ENCODE measurements at regions not wholly inside any gene's neighbourhood (a gene's known extent, or its start where the extent isn't known, plus 50 kb on each side); places are given as distances from the start of the nearest gene placed in this dataset.

- H3K4me1 Mint-ChIP-seq = no peaks in the 10 kb centered on the region
- Histone ChIP-seq H3K9me3 (ENCODE audit: control insufficient read depth in 2 of 3, low read length in 3 of 3) (no peaks in the 10 kb centered on the region), H3K4me3 (ENCODE audit: low read length) (no peak overlapping the region), H3K27ac (ENCODE audit: low read depth, low read length) (no peak overlapping the region), H3K4me1 (ENCODE audit: control insufficient read depth in 2 of 2, insufficient read depth in 2 of 2, low read length in 2 of 2) (no peaks in the 10 kb centered on the region), H3K27me3 (ENCODE audit: control insufficient read depth in 2 of 2, insufficient read depth in 2 of 2, low read length in 2 of 2) (no peaks in the 10 kb centered on the region), H3K36me3 (ENCODE audit: control insufficient read depth in 2 of 3, insufficient read depth in 3 of 3, low read length in 3 of 3) (no peaks in the 10 kb centered on the region)
- intact Hi-C loops (cut with micrococcal nuclease) = no loop called here
- POLR2A ChIA-PET = no interaction called here
- CTCF ChIA-PET = interaction anchor here (0.7 kb wide), 1 partner anchor 39 kb away, joined by 3 read pairs; no protein-coding TSS in a partner anchor
- H3K27me3 Mint-ChIP-seq = peaks cover 0 to 20% (median 6%) of the 10 kb centered on the region in 5 donors
- DNase-seq = no peak
- no peak for ATAC-seq
- H3K36me3 Mint-ChIP-seq = no peaks in the 10 kb centered on the region
- H3K4me3 Mint-ChIP-seq = no peak overlapping the region
- H3K27ac Mint-ChIP-seq = no peak overlapping the region
- H3K9me3 Mint-ChIP-seq = peaks cover 0 to 7% (median 0%) of the 10 kb centered on the region in 11 donors
Observed at GRCh38 chr15:39333393-39333792, 247.5 kb upstream of the THBS1 start.

GRCh38 chr15:39333896-39334295 lies 247.0 kb upstream of the THBS1 start:
- Mint-ChIP-seq H3K4me3 (no peak overlapping the region), H3K36me3 (no peaks in the 10 kb centered on the region), H3K9me3 (peaks cover 0 to 7% (median 0%) of the 10 kb centered on the region in 11 donors), H3K4me1 (no peaks in the 10 kb centered on the region), H3K27me3 (peaks cover 0 to 21% (median 6%) of the 10 kb centered on the region in 5 donors), H3K27ac (no peak overlapping the region)
- Histone ChIP-seq H3K27ac (ENCODE audit: low read depth, low read length) (no peak overlapping the region), H3K4me1 (ENCODE audit: control insufficient read depth in 2 of 2, insufficient read depth in 2 of 2, low read length in 2 of 2) (no peaks in the 10 kb centered on the region), H3K4me3 (ENCODE audit: low read length) (no peak overlapping the region), H3K27me3 (ENCODE audit: control insufficient read depth in 2 of 2, insufficient read depth in 2 of 2, low read length in 2 of 2) (no peaks in the 10 kb centered on the region), H3K9me3 (ENCODE audit: control insufficient read depth in 2 of 3, low read length in 3 of 3) (no peaks in the 10 kb centered on the region), H3K36me3 (ENCODE audit: control insufficient read depth in 2 of 3, insufficient read depth in 3 of 3, low read length in 3 of 3) (no peaks in the 10 kb centered on the region)
- DNase-seq (no peak), ATAC-seq (no peak)
- CTCF ChIA-PET = no interaction called here
- intact Hi-C loops (cut with micrococcal nuclease) = no loop called here
- POLR2A ChIA-PET = no interaction called here

GRCh38 chr15:39336926-39337325 lies 244.0 kb upstream of the THBS1 start:
- ChIA-PET POLR2A (no interaction called here), CTCF (no interaction called here)
- Histone ChIP-seq H3K4me3 (ENCODE audit: low read length) (no peak overlapping the region), H3K9me3 (ENCODE audit: control insufficient read depth in 2 of 3, low read length in 3 of 3) (no peaks in the 10 kb centered on the region), H3K27ac (ENCODE audit: low read depth, low read length) (no peak overlapping the region), H3K27me3 (ENCODE audit: control insufficient read depth in 2 of 2, insufficient read depth in 2 of 2, low read length in 2 of 2) (no peaks in the 10 kb centered on the region), H3K4me1 (ENCODE audit: control insufficient read depth in 2 of 2, insufficient read depth in 2 of 2, low read length in 2 of 2) (no peaks in the 10 kb centered on the region), H3K36me3 (ENCODE audit: control insufficient read depth in 2 of 3, insufficient read depth in 3 of 3, low read length in 3 of 3) (no peaks in the 10 kb centered on the region)
- Mint-ChIP-seq H3K4me1 (no peaks in the 10 kb centered on the region), H3K36me3 (no peaks in the 10 kb centered on the region), H3K27me3 (peaks cover 0 to 28% (median 6%) of the 10 kb centered on the region in 5 donors), H3K27ac (no peak overlapping the region), H3K4me3 (no peak overlapping the region), H3K9me3 (peaks cover 0 to 4% (median 0%) of the 10 kb centered on the region in 11 donors)
- DNase-seq = no peak
- no peak for ATAC-seq
- intact Hi-C loops (cut with micrococcal nuclease) = no loop called here

GRCh38 chr15:39338251-39338650 lies 242.6 kb upstream of the THBS1 start:
- Histone ChIP-seq H3K4me3 (ENCODE audit: low read length) (no peak overlapping the region), H3K36me3 (ENCODE audit: control insufficient read depth in 2 of 3, insufficient read depth in 3 of 3, low read length in 3 of 3) (no peaks in the 10 kb centered on the region), H3K27ac (ENCODE audit: low read depth, low read length) (no peak overlapping the region), H3K9me3 (ENCODE audit: control insufficient read depth in 2 of 3, low read length in 3 of 3) (no peaks in the 10 kb centered on the region), H3K27me3 (ENCODE audit: control insufficient read depth in 2 of 2, insufficient read depth in 2 of 2, low read length in 2 of 2) (no peaks in the 10 kb centered on the region), H3K4me1 (ENCODE audit: control insufficient read depth in 2 of 2, insufficient read depth in 2 of 2, low read length in 2 of 2) (no peaks in the 10 kb centered on the region)
- Mint-ChIP-seq H3K27ac (no peak overlapping the region), H3K9me3 (peaks cover 0 to 14% (median 4%) of the 10 kb centered on the region in 11 donors), H3K4me1 (no peaks in the 10 kb centered on the region), H3K36me3 (no peaks in the 10 kb centered on the region), H3K27me3 (peaks cover 3 to 23% (median 9%) of the 10 kb centered on the region in 5 donors), H3K4me3 (no peak overlapping the region)
- CTCF ChIA-PET = no interaction called here
- POLR2A ChIA-PET = no interaction called here
- intact Hi-C loops (cut with micrococcal nuclease) = no loop called here
- ATAC-seq (no peak), DNase-seq (no peak)

- intact Hi-C loops (cut with micrococcal nuclease) = no loop called here
Observed at GRCh38 chr15:39340903-39341645, 239.8 kb upstream of the THBS1 start.

DNA sequence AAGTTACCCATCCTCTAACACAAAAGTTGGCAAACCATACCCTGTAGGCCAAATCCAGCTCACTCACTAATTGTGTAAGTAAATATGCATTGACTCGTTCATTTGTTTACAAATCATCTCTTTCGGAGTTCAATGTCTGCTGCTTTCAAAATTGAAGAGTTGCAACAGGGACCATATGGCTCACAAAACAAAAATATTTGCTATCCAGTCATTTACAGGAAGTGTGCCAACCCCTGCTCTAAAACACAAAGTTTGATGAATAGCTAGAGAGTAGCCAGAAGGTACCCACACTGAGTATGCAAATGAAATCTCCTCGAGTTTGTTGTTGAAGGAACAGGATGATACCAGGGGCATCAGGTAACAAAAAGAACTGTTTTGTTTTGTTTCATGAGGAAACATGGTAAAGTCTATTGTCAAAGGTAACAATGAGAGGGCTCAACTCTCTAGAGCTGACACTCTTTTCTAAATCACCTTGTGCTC lies 236.2 kb upstream of the THBS1 start:
- Histone ChIP-seq H3K4me3 (ENCODE audit: low read length) (no peak overlapping the region), H3K4me1 (ENCODE audit: control insufficient read depth in 2 of 2, insufficient read depth in 2 of 2, low read length in 2 of 2) (no peaks in the 10 kb centered on the region), H3K36me3 (ENCODE audit: control insufficient read depth in 2 of 3, insufficient read depth in 3 of 3, low read length in 3 of 3) (no peaks in the 10 kb centered on the region), H3K27me3 (ENCODE audit: control insufficient read depth in 2 of 2, insufficient read depth in 2 of 2, low read length in 2 of 2) (no peaks in the 10 kb centered on the region), H3K9me3 (ENCODE audit: control insufficient read depth in 2 of 3, low read length in 3 of 3) (no peaks in the 10 kb centered on the region), H3K27ac (ENCODE audit: low read depth, low read length) (no peak overlapping the region)
- CTCF ChIA-PET = no interaction called here
- peaks cover 0 to 15% (median 4%) of the 10 kb centered on the region in 11 donors for H3K9me3 Mint-ChIP-seq
- H3K27me3 Mint-ChIP-seq = peaks cover 0 to 12% (median 5%) of the 10 kb centered on the region in 5 donors
- DNase-seq (no peak), ATAC-seq (no peak)
- no peak overlapping the region for H3K4me3 Mint-ChIP-seq
- POLR2A ChIA-PET = no interaction called here
- intact Hi-C loops (cut with micrococcal nuclease) = no loop called here
- no peaks in the 10 kb centered on the region for H3K4me1 Mint-ChIP-seq
- H3K27ac Mint-ChIP-seq = no peak overlapping the region
- H3K36me3 Mint-ChIP-seq = no peaks in the 10 kb centered on the region

More at GRCh38 chr15:39340903-39341645, 239.8 kb upstream of the THBS1 start:
- H3K27me3 ChIP-seq (ENCODE audit: control insufficient read depth in 2 of 2, insufficient read depth in 2 of 2, low read length in 2 of 2) = no peaks in the 10 kb centered on the region
- no peaks in the 10 kb centered on the region for H3K36me3 Mint-ChIP-seq
- no peak for ATAC-seq
- no peaks in the 10 kb centered on the region for H3K9me3 ChIP-seq (ENCODE audit: control insufficient read depth in 2 of 3, low read length in 3 of 3)
- no peak overlapping the region for H3K4me3 ChIP-seq (ENCODE audit: low read length)
- H3K36me3 ChIP-seq (ENCODE audit: control insufficient read depth in 2 of 3, insufficient read depth in 3 of 3, low read length in 3 of 3) = no peaks in the 10 kb centered on the region
- no peak overlapping the region for H3K27ac Mint-ChIP-seq
- POLR2A ChIA-PET = no interaction called here
- H3K27ac ChIP-seq (ENCODE audit: low read depth, low read length) = no peak overlapping the region
- no peak for DNase-seq
- H3K4me3 Mint-ChIP-seq = no peak overlapping the region
- no peaks in the 10 kb centered on the region for H3K4me1 Mint-ChIP-seq
- CTCF ChIA-PET = no interaction called here
- peaks cover 4 to 23% (median 11%) of the 10 kb centered on the region in 5 donors for H3K27me3 Mint-ChIP-seq
- peaks cover 0 to 15% (median 4%) of the 10 kb centered on the region in 11 donors for H3K9me3 Mint-ChIP-seq
- no peaks in the 10 kb centered on the region for H3K4me1 ChIP-seq (ENCODE audit: control insufficient read depth in 2 of 2, insufficient read depth in 2 of 2, low read length in 2 of 2)

- H3K27me3 ChIP-seq (ENCODE audit: control insufficient read depth in 2 of 2, insufficient read depth in 2 of 2, low read length in 2 of 2) = no peaks in the 10 kb centered on the region
- Mint-ChIP-seq H3K4me3 (no peak overlapping the region), H3K4me1 (no peaks in the 10 kb centered on the region), H3K27me3 (peaks cover 0 to 12% (median 5%) of the 10 kb centered on the region in 5 donors), H3K36me3 (no peaks in the 10 kb centered on the region), H3K9me3 (peaks cover 0 to 15% (median 4%) of the 10 kb centered on the region in 11 donors), H3K27ac (no peak overlapping the region)
- no peak overlapping the region for H3K27ac ChIP-seq (ENCODE audit: low read depth, low read length)
- no peaks in the 10 kb centered on the region for H3K9me3 ChIP-seq (ENCODE audit: control insufficient read depth in 2 of 3, low read length in 3 of 3)
- no peak overlapping the region for H3K4me3 ChIP-seq (ENCODE audit: low read length)
- DNase-seq = no peak
- H3K4me1 ChIP-seq (ENCODE audit: control insufficient read depth in 2 of 2, insufficient read depth in 2 of 2, low read length in 2 of 2) = no peaks in the 10 kb centered on the region
- ChIA-PET CTCF (no interaction called here), POLR2A (no interaction called here)
- H3K36me3 ChIP-seq (ENCODE audit: control insufficient read depth in 2 of 3, insufficient read depth in 3 of 3, low read length in 3 of 3) = no peaks in the 10 kb centered on the region
- intact Hi-C loops (cut with micrococcal nuclease) = no loop called here
- no peak for ATAC-seq
Observed at GRCh38 chr15:39345176-39345575, 235.7 kb upstream of the THBS1 start.
